ENCODE measurements at regions not wholly inside any gene's neighbourhood (a gene's known extent, or its start where the extent isn't known, plus 50 kb on each side); places are given as distances from the start of the nearest gene placed in this dataset.

DNA sequence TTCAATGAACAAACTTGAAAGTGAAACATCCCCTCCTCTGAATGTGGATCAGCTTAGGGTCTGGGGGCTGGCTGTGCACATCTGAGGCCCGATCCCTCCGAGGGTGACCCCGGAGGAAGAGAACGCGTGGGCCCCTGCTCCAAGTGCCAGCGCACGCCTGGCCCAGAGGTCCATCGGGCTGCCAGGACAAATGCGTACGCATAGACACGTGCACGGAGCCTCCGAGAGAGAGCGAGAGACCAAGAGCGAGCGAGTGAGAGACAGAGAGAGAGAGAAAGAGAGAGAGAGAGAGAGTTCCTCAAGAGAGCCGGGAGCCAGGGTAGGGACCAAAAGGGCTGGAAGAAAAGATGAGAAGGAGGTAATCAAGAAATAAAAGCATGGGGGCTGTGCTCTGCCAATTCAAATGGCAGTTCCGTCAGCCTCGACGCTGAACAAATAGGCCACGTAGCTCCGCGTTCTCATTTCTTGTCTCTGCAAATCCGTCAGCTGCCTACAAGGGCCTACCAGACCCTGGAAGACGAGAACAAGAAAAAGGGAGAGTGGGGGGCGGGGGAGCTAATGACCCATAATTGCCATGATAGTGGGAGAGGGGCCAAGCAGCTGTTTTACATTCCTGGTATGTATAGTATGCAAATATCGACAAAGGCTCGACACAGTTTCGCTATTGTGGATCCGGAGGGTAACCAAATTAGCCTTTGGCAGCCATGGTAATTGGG lies 435.3 kb upstream of the ZFHX3 start:
- POLR2A ChIA-PET, result no interaction called here
- H3K4me3 Mint-ChIP-seq, result no peak overlapping the region
- no peaks in the 10 kb centered on the region for H3K9me3 Mint-ChIP-seq
- DNase-seq (no peak), ATAC-seq (ENCODE audit: low read depth) (no peak)
- peaks cover 4% of the 10 kb centered on the region for H3K4me1 Mint-ChIP-seq
- H3K27ac Mint-ChIP-seq, result no peak overlapping the region
- peaks cover 11% of the 10 kb centered on the region for H3K27me3 Mint-ChIP-seq
- H3K36me3 Mint-ChIP-seq, result no peaks in the 10 kb centered on the region

DNA sequence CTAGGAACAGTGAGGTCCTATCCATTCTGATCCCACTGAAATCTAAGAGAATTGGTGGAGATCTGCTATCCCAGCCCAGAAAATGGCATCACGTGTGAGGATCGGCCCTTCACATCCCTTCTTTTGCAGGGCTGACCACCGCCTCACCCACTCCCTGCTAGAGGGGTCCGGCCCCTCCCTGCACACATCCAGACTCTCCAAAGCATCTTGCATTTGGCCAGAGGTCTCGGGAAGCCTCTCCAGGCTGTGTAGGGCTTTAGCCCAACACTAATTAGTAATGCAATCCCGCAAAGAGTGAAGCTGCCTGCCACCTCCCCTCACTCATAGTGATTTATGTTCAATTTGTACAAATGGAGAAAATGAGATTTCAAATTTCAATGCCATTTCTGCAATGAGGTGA lies 434.4 kb upstream of the ZFHX3 start:
- Mint-ChIP-seq H3K27ac (no peak overlapping the region), H3K27me3 (peaks cover 11% of the 10 kb centered on the region), H3K36me3 (no peaks in the 10 kb centered on the region), H3K9me3 (no peaks in the 10 kb centered on the region), H3K4me3 (no peak overlapping the region), H3K4me1 (peaks cover 4% of the 10 kb centered on the region)
- DNase-seq (no peak), ATAC-seq (ENCODE audit: low read depth) (no peak)
- POLR2A ChIA-PET, result no interaction called here

DNA sequence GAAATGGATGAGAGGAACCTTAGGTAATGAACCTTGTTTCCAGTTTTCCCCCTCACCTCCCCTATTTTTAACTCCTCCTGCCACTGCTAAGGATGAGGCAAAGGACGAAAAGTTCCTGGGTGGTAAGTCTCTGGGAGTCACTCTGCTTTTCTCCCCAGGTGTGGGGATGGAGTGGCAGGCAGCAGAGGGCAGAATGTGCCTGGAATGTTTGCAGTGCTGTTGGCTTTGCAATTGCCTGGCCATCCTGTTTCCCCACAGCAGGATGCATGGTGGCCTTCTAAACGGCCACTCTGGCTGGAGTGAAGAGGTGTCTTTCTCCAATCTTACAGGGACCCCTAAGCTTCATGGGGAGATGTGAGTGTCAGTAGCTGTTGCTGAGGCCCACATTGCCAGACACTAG lies 432.5 kb upstream of the ZFHX3 start:
- Mint-ChIP-seq H3K4me1 (peaks cover 4% of the 10 kb centered on the region), H3K27ac (no peak overlapping the region), H3K4me3 (no peak overlapping the region), H3K27me3 (peaks cover 11% of the 10 kb centered on the region), H3K9me3 (no peaks in the 10 kb centered on the region), H3K36me3 (no peaks in the 10 kb centered on the region)
- DNase-seq (no peak), ATAC-seq (ENCODE audit: low read depth) (no peak)
- POLR2A ChIA-PET, result no interaction called here

DNA sequence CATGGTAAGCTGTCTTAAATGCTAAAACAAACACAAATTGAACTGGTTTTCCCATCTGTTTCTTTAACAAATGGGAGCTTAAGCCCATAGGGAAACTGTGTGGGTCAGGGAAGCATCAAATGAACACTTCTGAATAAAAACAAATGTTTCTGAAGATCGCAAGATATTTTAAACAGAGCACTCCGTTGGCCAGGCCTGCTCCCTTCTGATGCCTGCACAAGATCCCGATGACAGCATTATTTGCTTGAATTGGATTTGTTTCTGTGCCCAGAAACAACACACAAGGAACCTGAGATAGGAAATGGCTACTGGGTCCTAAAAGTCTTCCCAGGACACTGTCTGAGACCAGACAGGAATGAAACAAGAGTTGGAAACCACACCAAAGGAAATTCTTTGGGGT lies 425.8 kb upstream of the ZFHX3 start:
- H3K4me1 Mint-ChIP-seq, result no peaks in the 10 kb centered on the region
- POLR2A ChIA-PET, result no interaction called here
- no peak overlapping the region for H3K4me3 Mint-ChIP-seq
- H3K36me3 Mint-ChIP-seq, result no peaks in the 10 kb centered on the region
- H3K27me3 Mint-ChIP-seq, result no peaks in the 10 kb centered on the region
- ATAC-seq (ENCODE audit: low read depth) (no peak), DNase-seq (no peak)
- H3K9me3 Mint-ChIP-seq, result no peaks in the 10 kb centered on the region
- no peak overlapping the region for H3K27ac Mint-ChIP-seq

DNA sequence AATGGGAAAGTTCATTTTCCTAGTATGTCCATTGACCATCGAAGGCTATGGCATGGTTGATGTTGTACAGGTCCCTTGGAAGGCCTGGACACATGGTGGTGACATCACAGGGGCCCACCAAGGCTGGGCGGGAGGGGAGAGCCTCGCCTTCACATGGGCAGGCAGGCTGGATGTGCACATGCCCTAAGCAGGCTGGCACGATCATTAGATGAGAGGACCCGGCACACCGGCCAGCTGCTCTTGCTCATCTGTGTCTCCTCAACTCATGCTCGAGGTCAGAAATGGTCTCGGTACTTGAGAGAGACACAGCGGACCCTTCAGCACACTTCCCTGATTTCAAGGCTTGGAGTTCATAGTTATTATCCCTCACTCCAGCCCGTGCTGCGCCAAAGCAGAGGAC lies 416.9 kb upstream of the ZFHX3 start:
- DNase-seq (no peak), ATAC-seq (ENCODE audit: low read depth) (no peak)
- Mint-ChIP-seq H3K4me3 (no peak overlapping the region), H3K36me3 (no peaks in the 10 kb centered on the region), H3K27ac (no peak overlapping the region), H3K27me3 (no peaks in the 10 kb centered on the region), H3K9me3 (peaks cover 5% of the 10 kb centered on the region), H3K4me1 (no peaks in the 10 kb centered on the region)
- POLR2A ChIA-PET, result no interaction called here

DNA sequence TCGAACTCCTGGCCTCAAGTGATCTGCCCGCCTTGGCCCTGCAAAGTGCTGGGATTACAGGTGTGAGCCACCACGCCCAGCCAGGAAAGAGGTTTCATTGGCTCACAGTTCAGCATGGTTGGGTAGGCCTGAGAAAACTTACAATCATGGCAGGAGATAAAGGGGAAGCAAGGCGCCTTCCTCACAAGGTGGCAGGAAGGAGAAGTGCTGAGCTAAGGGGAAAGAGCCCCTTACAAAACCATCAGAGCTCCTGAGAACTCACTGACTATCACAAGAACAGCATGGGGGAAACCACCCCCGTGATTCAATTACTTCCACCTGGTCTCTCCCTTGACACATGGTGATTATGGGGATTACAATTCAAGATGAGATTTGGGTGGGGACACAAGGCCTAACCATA lies 411.7 kb upstream of the ZFHX3 start:
- POLR2A ChIA-PET, result no interaction called here
- Mint-ChIP-seq H3K27ac (no peak overlapping the region), H3K9me3 (peaks cover 5% of the 10 kb centered on the region)

DNA sequence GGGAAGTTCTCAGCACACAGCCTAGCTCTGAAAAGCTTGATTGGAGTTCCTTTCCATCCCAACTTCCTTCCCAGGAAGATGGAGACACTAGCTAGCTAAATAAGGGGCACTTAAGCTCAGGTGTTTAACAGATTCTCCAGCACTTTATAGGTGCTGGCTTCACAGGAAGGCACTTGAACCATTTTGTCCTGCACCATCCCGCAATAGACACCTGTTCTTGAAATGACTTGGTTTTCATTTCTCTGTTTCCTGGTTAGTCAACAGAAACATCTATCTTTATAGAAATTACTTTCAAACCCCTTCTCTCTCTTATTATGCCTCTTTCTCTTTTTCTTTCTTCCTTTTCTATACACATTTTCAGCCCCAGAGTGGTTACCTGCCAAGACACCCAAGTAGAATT lies 409.9 kb upstream of the ZFHX3 start:
- no peak for DNase-seq
- no peaks in the 10 kb centered on the region for H3K4me1 Mint-ChIP-seq
- H3K9me3 Mint-ChIP-seq, result peaks cover 2% of the 10 kb centered on the region
- no peaks in the 10 kb centered on the region for H3K36me3 Mint-ChIP-seq
- no peaks in the 10 kb centered on the region for H3K27me3 Mint-ChIP-seq
- H3K4me3 Mint-ChIP-seq, result no peak overlapping the region
- POLR2A ChIA-PET, result no interaction called here
- ATAC-seq (ENCODE audit: low read depth), result no peak
- H3K27ac Mint-ChIP-seq, result no peak overlapping the region

More for the DNA sequence above, 411.7 kb upstream of the ZFHX3 start:
- no peaks in the 10 kb centered on the region for H3K4me1 Mint-ChIP-seq
- no peak overlapping the region for H3K4me3 Mint-ChIP-seq
- no peak for DNase-seq
- H3K27me3 Mint-ChIP-seq, result no peaks in the 10 kb centered on the region
- H3K36me3 Mint-ChIP-seq, result no peaks in the 10 kb centered on the region
- no peak for ATAC-seq (ENCODE audit: low read depth)

DNA sequence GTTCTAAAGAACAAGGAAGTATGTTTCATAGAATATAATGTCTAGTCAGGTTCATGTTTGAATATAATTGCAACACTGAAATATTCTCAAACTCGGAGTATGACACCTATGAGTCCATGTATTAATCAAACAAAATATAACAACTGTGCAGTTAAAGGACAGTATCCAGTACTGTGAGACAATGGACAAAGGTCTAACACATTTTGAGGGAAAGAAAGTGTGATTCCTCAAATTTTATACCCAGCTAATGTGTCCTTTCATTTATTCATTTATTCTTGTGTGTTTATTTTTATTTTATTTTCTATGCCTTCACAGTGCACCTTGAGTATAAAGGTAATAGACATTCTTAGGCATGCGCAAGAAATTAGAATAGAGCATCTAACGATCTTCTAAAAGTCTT lies 401.0 kb upstream of the ZFHX3 start:
- DNase-seq (no peak), ATAC-seq (ENCODE audit: low read depth) (no peak)
- no peak overlapping the region for H3K27ac Mint-ChIP-seq
- no peaks in the 10 kb centered on the region for H3K27me3 Mint-ChIP-seq
- no peaks in the 10 kb centered on the region for H3K36me3 Mint-ChIP-seq
- H3K9me3 Mint-ChIP-seq, result peaks cover 7% of the 10 kb centered on the region
- POLR2A ChIA-PET, result no interaction called here
- H3K4me3 Mint-ChIP-seq, result no peak overlapping the region
- H3K4me1 Mint-ChIP-seq, result no peaks in the 10 kb centered on the region

DNA sequence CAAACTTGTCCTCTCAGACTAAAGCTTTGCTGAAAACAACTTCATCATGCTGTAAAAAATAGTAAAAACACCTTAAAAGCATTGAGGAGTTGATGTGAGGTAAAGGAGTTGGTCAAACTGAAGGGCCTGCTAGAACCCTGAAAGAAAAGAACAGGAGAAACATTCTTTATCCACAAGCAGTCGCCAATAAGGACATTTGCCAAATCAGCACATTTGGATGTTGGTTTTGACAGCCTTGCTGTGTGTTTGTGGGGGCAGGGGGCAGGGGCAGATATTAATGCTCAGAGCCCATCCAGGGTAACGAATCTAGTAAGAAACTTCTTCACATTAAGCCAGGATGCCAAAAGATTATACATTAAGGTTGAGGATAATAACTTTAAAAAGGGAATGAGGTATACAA lies 399.9 kb upstream of the ZFHX3 start:
- Mint-ChIP-seq H3K4me3 (no peak overlapping the region), H3K4me1 (no peaks in the 10 kb centered on the region), H3K27ac (no peak overlapping the region), H3K36me3 (no peaks in the 10 kb centered on the region), H3K9me3 (peaks cover 7% of the 10 kb centered on the region), H3K27me3 (no peaks in the 10 kb centered on the region)
- DNase-seq (no peak), ATAC-seq (ENCODE audit: low read depth) (no peak)
- POLR2A ChIA-PET, result no interaction called here

DNA sequence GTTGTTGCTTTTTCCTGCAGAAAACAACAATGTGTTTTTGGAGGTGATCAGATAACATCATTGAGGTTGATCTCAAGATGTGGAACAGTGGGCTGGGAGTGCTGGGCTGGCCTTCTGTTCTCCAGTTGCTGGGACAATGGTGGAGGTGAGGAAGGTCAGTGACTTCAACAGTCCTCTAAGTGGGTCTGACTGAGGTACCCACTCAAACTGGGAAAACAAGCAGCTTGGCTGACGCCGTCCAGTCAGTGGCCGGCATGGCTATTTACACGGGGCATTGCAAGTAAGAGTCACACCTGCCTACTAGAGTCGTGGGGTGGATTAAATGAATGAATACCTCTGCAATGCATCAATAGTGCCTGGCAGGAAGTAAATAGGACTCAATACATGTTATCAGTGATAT lies 386.7 kb upstream of the ZFHX3 start:
- Mint-ChIP-seq H3K36me3 (no peaks in the 10 kb centered on the region), H3K4me1 (no peaks in the 10 kb centered on the region), H3K27me3 (no peaks in the 10 kb centered on the region), H3K4me3 (no peak overlapping the region), H3K27ac (no peak overlapping the region), H3K9me3 (peaks cover 5% of the 10 kb centered on the region)
- DNase-seq, result no peak
- no peak for ATAC-seq (ENCODE audit: low read depth)
- POLR2A ChIA-PET, result no interaction called here

DNA sequence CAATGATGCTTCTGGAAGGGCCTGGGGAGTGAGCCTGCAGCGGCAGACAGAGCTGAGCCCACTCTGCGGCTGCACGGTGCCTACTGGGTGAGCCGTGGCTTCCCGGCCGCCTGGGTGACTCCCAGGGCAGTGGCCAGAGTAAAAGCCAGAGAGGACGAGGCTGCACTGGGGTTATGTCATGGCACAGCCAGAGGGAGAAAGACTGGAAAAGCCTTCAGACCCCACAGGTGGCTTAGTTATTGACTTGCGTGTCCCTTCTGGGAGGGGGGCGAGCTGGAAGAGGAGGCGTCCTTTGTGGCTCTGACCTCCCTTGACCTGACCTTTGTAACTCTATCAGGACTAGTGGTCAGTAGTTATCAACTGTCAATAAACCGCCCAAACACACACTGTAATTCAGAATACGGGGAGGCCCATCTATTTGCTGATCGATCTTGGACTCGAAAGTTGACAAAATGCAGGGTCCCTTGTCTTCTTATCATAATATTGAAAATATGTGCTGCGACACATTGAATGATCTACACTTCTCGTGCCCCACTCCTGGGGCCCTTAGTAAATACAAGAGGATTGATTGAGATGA lies 385.9 kb upstream of the ZFHX3 start:
- no peak overlapping the region for H3K27ac Mint-ChIP-seq

DNA sequence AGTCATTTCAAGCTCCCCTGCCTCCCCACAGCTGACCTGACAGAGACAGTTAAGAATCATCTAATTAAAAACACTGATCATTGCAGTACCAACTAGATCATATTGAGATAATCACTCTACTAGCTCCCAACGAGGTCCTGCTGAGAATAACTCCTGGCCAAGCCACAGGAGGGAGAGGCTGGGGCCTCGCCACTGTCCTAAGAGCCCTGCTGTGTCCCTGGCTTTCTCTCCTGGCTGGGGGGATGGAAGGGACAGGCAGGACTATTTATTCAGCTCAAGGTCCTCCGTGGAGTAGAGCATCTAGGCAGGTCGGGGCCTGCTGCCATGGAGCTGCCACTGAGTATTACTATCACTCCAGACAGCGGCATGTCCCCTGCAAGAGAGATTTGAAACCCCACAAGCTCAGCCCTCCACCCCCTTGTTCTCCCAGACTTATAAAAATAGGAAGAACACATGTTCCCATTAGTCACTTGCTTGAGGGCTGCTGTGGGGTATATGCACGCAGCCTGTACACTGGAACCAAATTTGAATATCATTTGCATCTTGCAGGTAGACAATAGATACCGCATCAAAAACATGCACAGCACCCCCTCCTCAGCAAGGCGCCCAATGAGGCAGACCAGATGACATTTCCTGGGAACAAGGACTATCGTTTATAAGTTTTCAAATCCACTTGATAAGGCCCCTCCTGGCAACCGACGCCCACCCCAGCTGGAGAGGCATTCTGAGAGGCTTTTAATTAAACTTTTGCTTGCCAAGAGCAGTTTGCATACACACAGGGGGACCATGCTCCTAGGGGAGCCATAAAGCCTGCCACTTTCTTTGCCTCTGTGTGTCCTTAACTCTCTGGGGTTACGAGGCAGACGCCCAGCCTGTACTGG lies 385.2 kb upstream of the ZFHX3 start:
- H3K4me3 Mint-ChIP-seq, result no peak overlapping the region
- no peak overlapping the region for H3K27ac Mint-ChIP-seq
- DNase-seq (no peak), ATAC-seq (ENCODE audit: low read depth) (no peak)
- H3K9me3 Mint-ChIP-seq, result peaks cover 4% of the 10 kb centered on the region
- H3K27me3 Mint-ChIP-seq, result no peaks in the 10 kb centered on the region
- no peaks in the 10 kb centered on the region for H3K36me3 Mint-ChIP-seq
- no peaks in the 10 kb centered on the region for H3K4me1 Mint-ChIP-seq
- POLR2A ChIA-PET, result no interaction called here

More for the DNA sequence above, 385.9 kb upstream of the ZFHX3 start:
- Mint-ChIP-seq H3K27me3 (no peaks in the 10 kb centered on the region), H3K4me3 (no peak overlapping the region), H3K4me1 (no peaks in the 10 kb centered on the region), H3K9me3 (peaks cover 5% of the 10 kb centered on the region), H3K36me3 (no peaks in the 10 kb centered on the region)
- no peak for DNase-seq
- POLR2A ChIA-PET, result no interaction called here
- no peak for ATAC-seq (ENCODE audit: low read depth)

DNA sequence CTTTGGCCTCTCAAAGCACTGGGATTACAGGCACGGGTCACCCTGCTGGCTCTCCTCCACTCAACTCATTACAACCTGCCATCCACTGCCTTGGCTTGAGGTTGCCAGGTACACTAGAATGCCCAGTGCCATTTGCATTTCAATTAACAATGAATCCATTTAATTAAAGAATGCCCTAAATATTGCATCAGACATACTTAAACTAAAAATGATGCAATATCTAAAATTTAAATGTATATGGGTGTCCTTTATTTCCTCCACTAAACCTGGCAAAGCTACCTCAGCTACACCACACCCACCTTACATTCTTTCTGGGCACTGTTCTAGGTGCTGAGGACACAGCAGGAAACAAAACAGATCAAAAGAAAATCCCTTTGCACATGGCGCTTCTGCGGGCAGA lies 382.2 kb upstream of the ZFHX3 start:
- Mint-ChIP-seq H3K36me3 (no peaks in the 10 kb centered on the region), H3K9me3 (peaks cover 1% of the 10 kb centered on the region), H3K27ac (no peak overlapping the region), H3K4me3 (no peak overlapping the region), H3K4me1 (no peaks in the 10 kb centered on the region), H3K27me3 (no peaks in the 10 kb centered on the region)
- POLR2A ChIA-PET, result no interaction called here
- DNase-seq (no peak), ATAC-seq (ENCODE audit: low read depth) (no peak)

DNA sequence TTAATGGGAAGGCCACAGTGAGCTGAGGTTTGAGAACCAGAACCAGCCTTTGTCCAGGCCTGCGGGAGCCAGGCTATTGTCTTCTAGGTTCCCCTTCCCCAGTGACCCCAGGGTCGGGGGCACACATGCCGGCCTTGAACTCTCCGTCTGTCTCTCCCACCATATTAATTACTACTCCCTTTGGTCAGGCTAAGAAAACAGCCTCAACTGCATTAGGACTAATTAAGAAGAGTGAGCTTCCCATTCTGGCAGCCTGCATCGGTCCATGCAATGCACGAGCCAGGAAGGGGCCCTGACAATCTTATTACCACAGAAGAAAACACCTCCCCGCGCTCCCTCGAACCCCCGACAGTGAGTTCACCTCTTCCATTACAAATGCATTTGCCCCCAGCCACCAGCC lies 380.2 kb upstream of the ZFHX3 start:
- H3K4me3 Mint-ChIP-seq, result no peak overlapping the region
- POLR2A ChIA-PET, result no interaction called here
- ATAC-seq (ENCODE audit: low read depth) (no peak), DNase-seq (no peak)
- no peaks in the 10 kb centered on the region for H3K27me3 Mint-ChIP-seq
- H3K36me3 Mint-ChIP-seq, result no peaks in the 10 kb centered on the region
- no peak overlapping the region for H3K27ac Mint-ChIP-seq
- no peaks in the 10 kb centered on the region for H3K4me1 Mint-ChIP-seq
- peaks cover 1% of the 10 kb centered on the region for H3K9me3 Mint-ChIP-seq

All from activated naive CD8-positive, alpha-beta T cell treated with anti-CD3 and anti-CD28 coated beads, Interleukin-2, amount 10 ng/mL, durations not matched to agents 7 days and 5 days (primary cell).